LNCAP (cell line): ENCODE measurements at regions not wholly inside any gene's neighbourhood (a gene's known extent, or its start where the extent isn't known, plus 50 kb on each side); places are given as distances from the start of the nearest gene placed in this dataset.

Experiments used
- TF ChIP-seq, protein P1 (sequence below): fragments of 450-650 bp; IDR thresholded peaks from 2 replicates; pipeline ENCODE4 v1.5.1; 2017; ENCODE audit warnings: mild to moderate bottlenecking

DNA sequence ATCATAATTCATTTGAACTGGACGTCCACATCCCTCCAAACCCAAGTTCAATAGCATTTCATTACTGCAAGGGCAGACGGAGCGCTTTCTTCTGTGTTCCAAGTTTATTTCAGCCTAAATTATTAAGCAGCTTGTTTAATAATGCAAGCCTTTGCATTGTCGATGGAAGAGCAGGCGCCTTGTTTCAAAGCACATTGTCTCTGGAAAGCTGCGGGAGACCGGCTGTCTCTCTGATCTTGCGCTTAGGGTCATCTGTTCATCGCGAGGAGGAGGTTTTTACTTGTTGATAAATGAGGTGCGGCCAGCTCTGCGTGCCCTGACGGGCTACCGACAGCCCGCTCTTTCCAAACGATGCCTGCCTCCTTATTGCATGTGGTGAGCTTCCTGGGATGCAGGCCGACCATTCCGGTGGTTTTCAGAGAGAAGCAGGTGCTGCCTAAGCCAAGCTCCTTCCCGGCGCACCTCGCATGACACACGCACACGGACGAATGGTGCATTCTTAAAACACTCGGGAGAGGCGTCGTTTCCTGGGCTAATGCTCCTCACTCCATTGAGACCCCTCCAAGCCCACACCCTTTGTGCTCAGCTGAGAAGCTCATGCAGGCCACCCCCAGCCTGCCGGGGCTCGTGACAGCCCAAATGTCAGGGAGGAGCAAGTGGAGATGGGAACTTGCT, 456.9 kb downstream of the BRD1 start:
- TF ChIP-seq, protein P1, sequence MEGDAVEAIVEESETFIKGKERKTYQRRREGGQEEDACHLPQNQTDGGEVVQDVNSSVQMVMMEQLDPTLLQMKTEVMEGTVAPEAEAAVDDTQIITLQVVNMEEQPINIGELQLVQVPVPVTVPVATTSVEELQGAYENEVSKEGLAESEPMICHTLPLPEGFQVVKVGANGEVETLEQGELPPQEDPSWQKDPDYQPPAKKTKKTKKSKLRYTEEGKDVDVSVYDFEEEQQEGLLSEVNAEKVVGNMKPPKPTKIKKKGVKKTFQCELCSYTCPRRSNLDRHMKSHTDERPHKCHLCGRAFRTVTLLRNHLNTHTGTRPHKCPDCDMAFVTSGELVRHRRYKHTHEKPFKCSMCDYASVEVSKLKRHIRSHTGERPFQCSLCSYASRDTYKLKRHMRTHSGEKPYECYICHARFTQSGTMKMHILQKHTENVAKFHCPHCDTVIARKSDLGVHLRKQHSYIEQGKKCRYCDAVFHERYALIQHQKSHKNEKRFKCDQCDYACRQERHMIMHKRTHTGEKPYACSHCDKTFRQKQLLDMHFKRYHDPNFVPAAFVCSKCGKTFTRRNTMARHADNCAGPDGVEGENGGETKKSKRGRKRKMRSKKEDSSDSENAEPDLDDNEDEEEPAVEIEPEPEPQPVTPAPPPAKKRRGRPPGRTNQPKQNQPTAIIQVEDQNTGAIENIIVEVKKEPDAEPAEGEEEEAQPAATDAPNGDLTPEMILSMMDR = no peak

DNA sequence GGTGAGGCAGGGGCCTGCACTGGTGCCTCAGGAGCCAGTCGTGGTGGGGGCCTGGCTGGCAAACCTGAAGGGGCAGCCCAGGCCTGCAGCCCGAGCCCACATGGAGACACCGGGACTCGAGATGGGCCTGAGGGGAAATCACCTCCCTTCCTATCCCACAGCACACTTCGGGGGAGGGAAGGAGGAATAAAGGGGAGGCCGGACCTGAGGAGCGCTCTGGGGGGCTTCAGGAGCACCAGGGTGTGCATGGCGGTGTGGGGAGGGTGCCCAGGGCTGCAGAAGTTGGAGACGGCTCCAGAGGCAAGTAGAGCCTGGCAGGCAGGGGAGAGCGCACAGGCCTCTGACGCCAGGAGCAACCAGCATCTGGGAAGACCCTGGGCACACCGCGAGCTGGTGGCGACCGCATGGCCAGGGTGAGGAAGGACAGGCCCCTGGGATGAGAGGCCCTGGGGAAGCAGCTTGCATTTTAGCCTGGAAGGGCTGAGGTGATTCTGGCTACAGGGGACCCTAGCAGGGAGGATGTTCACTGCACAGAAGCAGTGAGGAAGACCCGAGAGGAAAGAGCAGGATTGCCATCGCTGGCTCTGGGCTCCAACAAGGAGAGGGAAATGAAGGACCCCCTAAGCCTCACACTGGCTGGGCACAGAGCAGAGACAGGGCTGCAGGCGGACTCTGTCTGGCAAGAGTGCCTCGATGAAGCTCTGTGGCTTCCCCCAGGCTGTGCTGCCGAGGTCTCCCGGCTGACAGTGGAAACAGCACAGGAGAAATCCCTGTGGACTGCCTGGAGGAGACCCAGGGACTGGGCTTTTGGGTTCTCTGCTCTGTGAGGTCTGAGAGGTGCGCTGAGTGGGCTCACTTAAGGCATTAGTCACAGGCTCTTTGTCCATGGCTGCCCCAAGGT, 457.7 kb downstream of the BRD1 start:
- TF ChIP-seq, protein P1 = no peak

DNA sequence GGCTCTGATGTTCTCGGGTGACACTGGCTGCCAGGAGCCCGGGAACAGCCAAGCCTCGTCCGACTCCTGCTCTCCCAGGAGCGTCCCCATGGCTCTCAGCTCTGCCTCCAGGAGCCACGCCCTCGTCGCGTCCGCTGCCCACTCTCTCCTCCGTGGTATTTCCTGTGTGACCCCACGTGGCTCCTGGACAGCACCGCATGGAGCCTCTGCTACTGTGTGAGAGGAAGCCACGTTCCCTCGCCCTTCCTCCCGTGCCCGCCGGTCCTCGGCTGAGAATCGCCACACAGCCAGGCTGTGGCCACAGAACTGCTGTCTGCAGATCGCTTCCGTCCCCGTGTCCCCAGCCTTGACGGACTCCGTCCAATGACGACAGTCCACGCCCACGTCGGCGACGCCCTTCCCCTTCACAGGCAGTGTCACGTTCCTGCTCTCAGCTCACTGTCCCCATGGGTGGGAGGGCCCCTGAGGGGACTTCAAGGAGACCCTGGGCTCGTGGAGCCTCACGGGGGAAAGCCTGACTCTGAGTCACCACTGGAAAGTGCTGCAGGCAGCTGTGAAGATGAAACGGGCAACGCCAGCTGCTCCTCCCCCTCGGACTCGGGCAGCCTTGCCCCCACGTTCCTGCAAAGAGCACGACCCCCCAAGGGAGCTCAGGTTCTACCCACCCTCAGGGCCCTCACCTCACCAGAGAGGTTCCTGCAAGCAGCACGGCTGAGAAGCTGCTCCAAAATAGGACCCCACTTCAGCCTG, 458.5 kb downstream of the BRD1 start:
- TF ChIP-seq, protein P1 = no peak

DNA sequence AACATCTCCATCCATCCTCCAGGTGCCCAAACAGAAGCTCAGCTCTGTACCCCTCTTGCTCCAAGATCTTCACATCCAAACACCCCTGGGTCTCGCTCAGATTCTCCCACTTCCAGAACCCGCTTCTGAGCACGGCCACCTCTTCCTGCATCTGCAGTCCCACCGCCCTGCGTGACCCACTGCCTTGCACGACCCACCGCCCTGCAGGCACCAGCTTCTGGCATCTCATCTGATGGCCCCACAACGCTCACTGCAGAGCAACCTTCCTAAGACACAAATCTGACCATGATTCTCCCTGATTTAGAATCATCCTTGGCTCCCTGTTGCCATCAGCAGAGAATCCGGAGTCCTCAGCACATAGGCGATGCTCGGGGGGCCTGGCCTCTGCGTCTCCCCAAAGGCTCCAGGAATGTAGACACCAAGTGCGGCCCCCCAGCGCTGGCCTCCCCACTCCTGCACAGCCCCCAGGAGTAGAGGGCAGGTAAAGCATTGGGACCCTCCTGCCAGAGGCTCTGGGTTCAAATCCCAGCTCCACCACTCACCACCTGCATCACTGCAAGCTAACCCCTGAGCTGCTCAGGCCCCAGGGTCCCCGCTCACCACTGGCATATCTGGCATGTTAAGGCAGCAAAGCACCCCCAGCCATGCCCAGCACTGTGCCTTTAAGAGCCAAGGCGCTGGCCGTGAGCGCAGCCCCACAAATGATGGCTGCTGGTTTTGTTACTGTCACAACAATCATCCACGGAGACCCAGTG, 459.3 kb downstream of the BRD1 start:
- TF ChIP-seq, protein P1 = no peak

DNA sequence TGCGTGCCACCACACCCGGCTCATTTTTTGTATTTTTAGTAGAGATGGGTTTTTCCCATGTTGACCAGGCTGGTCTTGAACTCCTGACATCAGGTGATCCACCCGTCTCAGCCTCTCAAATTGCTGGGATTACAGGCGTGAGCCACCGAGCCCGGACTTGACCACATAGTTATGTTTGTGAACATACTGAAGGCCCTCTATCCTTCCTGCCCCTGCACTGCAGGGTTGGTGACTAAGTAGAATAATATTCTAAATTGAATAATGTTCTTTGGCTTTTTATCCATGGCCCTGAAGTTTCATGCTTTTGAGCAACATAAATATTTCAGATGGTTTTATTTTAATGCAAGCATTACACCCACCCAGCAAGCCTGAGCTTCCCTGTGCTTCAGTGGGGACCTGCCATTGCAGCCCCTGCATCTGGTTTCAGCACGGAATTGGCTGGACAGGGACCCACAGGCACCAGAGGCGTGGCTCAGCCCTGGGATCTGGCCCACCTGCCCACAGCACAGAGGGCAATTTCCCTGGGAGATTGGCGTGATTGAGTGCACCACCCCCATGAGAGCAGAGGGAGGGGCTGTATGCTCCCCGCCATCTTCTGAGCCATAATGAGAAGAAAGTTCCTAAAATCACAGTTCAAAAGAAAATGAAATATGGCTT, 460.5 kb downstream of the BRD1 start:
- TF ChIP-seq, protein P1 = no peak

DNA sequence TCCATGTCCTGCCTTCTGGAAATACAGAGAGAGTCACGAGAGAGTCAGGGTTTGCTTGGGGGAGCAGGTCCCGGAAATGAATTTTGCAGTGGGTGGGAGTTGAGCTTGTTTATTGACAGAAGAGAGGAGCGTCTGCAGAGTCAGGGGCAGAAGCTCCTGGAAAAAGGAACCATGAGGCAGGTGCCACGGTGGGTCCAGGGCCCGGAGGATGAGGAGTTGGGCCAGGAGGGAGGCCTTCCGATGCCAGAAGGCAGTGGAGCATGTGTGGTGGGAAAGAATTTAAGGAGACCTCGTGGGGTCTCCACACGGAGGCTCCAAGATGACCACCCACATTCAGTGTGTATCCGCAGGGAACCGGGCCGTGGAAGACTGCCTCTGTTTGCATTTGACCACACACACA, 461.2 kb downstream of the BRD1 start:
- TF ChIP-seq, protein P1 = no peak
